Heart left ventricle (tissue), 16 donors: ENCODE measurements at regions not wholly inside any gene's neighbourhood (a gene's known extent, or its start where the extent isn't known, plus 50 kb on each side); places are given as distances from the start of the nearest gene placed in this dataset.

Experiments
- ATAC-seq, 4 donors: fragments of 200-7000 bp; cut with Tn5 transposase; one replicate each; pipeline ENCODE4 v1.9.1; 2020 to 2022; ENCODE audit warnings: moderate library complexity in 4 of 4, mild to moderate bottlenecking in 3 of 4, moderate number of reproducible peaks in 1 of 4
- DNase-seq, 5 donors: peaks; one replicate each; pipeline ENCODE4 v3.0.0-alpha.2; 2020
- H3K27ac ChIP-seq, 12 donors: fragments of 200-600 bp; sonication (generic) in 4 of 12; one replicate each; pipeline versions ENCODE4 v1.5.0 to v1.8.0; 2016 to 2022; ENCODE audit warnings: mild to moderate bottlenecking in 2 of 12
- H3K27me3 ChIP-seq, 9 donors: fragments of 200-600 bp; sonication (generic) in 2 of 9; one replicate each; pipeline versions ENCODE4 v1.5.1 to v1.8.0; 2016 to 2022; ENCODE audit warnings: mild to moderate bottlenecking in 3 of 9
- H3K36me3 ChIP-seq, 9 donors: fragments of 200-600 bp; sonication (generic) in 2 of 9; one replicate each; pipeline versions ENCODE4 v1.5.0 to v1.8.0; 2018 to 2022; ENCODE audit warnings: mild to moderate bottlenecking in 2 of 9
- H3K4me1 ChIP-seq, 12 donors: fragments of 200-600 bp; sonication (generic) in 4 of 12; one replicate each; pipeline versions ENCODE4 v1.5.0 to v1.8.0; 2016 to 2022; ENCODE audit warnings: mild to moderate bottlenecking in 3 of 12
- H3K4me3 ChIP-seq, 12 donors: fragments of 200-600 bp; sonication (generic) in 4 of 12; one replicate each; pipeline versions ENCODE4 v1.5.0 to v1.8.0; 2017 to 2022; ENCODE audit warnings: mild to moderate bottlenecking in 9 of 12, moderate library complexity in 4 of 12
- H3K9me3 ChIP-seq, 12 donors: fragments of 200-600 bp; sonication (generic) in 4 of 12; one replicate each; pipeline versions ENCODE4 v1.5.0 to v1.8.0; 2016 to 2022; ENCODE audit warnings: mild to moderate bottlenecking in 1 of 12
- POLR2A ChIP-seq, 2 donors: fragments of 450-650 bp; IDR thresholded peaks; one replicate each; pipeline ENCODE4 v1.6.1; 2017; ENCODE audit warnings: antibody characterized with exemption in 2 of 2, mild to moderate bottlenecking in 2 of 2, moderate library complexity in 2 of 2
- WGBS, 4 donors: extraction: QIAGEN DNeasy Blood & Tissue Kit in 2 of 4; methylation state at CpG; one replicate each; pipeline versions ENCODE4 v1.1.5 to v1.1.7; 2013 to 2018; 5-methylcytosine and 5-hydroxymethylcytosine counted together
- intact Hi-C, 10 donors: fragments of 100-400 bp; cut with DNase I; formaldehyde crosslinking; loops; one replicate each; pipeline versions ENCODE4 v1.11.1 to v1.14.2; 2022
- TF ChIP-seq, protein P1 (sequence below), 12 donors: fragments of 200-600 bp; sonication (generic) in 4 of 12; IDR thresholded peaks; one replicate each; pipeline versions ENCODE4 v1.5.0 to v1.8.0; 2018 to 2022; ENCODE audit warnings: antibody characterized with exemption in 12 of 12, mild to moderate bottlenecking in 5 of 12
- donor health status: ischemic (EF 13 %, LVEDD 7.1; RV severe dilation, severe dysfunction).
- donor health status: healthy with polysubstance abuse.
- donor health status: DM: no; HTN: yes; CAD: no.
- donor health status: DM: no; HTN: no; CAD: no.
- donor health status: ischemic (EF 25% LVEDD 6.9; RV normal size, moderate dysfunction).
- donor health status: ischemic (EF 25% LVEDD 5.7; RV mildly dilated, moderate dysfunction).
- donor health status: healthy.
- donor health status: DM: yes; HTN: yes; CAD: no.
- donor health status: ischemic (EF 35%, LVEDD 5.7; RV mildly dilated, moderate dysfunction).
- donor health status: nonischemic (EF 11% LVEDD 7.7; RV severe dilation, severe dysfunction).
- donor health status: DM: yes; HTN: yes; CAD: no.
- donor health status: PGD.
- donor health status: ischemic (EF 29% LVEDD 5.4; RV normal size, mild dysfunction).
- donor health status: nonischemic (EF 23%, LVEDD 6.1; RV moderate dilation, normal function).

DNA sequence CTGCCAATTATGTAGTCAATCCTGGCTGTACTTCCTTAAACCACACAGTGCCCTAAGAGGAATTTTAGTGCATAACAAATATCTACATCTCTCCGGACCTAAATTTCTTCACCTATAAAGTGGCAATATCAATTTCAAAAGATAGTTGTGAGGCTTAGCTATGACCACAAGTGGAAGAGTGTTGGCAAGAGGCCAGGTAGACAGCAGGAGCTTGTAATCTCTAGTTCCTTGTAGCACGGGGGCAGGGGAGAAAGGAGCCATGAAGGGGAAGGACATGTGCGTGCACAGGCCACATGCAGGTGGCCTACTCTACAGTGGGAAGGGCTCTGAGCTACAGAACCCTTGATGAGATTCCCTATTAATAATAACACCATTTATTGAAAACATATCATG, 269.7 kb downstream of the ABHD5 start:
- WGBS, 4 donors = 30 to 40% (median 31%) methylated on average over 3 of the region's 3 CpGs
- Histone ChIP-seq H3K27ac (no peak overlapping the region), H3K36me3 (no peaks in the 10 kb centered on the region), H3K4me1 (no peaks in the 10 kb centered on the region), H3K27me3 (peaks cover 0 to 32% (median 3%) of the 10 kb centered on the region in 9 donors), H3K4me3 (no peak overlapping the region), H3K9me3 (no peaks in the 10 kb centered on the region)
- TF ChIP-seq POLR2A (IDR thresholded peaks at IDR 0.05) = no peak
- TF ChIP-seq, protein P1, sequence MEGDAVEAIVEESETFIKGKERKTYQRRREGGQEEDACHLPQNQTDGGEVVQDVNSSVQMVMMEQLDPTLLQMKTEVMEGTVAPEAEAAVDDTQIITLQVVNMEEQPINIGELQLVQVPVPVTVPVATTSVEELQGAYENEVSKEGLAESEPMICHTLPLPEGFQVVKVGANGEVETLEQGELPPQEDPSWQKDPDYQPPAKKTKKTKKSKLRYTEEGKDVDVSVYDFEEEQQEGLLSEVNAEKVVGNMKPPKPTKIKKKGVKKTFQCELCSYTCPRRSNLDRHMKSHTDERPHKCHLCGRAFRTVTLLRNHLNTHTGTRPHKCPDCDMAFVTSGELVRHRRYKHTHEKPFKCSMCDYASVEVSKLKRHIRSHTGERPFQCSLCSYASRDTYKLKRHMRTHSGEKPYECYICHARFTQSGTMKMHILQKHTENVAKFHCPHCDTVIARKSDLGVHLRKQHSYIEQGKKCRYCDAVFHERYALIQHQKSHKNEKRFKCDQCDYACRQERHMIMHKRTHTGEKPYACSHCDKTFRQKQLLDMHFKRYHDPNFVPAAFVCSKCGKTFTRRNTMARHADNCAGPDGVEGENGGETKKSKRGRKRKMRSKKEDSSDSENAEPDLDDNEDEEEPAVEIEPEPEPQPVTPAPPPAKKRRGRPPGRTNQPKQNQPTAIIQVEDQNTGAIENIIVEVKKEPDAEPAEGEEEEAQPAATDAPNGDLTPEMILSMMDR (IDR thresholded peaks at IDR 0.05) = no peak
- intact Hi-C loops = no loop called here
- DNase-seq = no peak
- no peak for ATAC-seq

DNA sequence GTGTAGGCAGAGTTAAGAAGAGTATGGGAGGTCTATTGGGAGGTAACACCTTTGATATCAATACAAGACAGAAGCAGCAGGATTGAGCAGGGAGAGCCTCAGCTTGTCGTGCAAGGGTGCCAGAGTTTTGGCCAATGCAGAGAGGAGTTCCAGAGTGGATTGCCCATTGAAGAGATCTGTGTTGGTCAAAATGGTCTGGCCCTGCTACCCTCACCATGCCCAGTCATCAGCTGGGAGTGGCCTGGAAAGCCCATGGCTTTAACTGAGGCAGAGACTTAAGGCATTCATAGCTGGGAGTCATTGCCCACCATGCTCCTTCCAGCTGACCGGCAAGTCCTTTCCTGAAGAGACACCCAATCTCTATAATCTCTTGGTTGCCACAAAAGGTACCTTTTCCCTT, 271.3 kb downstream of the ABHD5 start:
- Histone ChIP-seq H3K27me3 (peaks cover 0 to 34% (median 3%) of the 10 kb centered on the region in 9 donors), H3K4me3 (no peak overlapping the region), H3K9me3 (no peaks in the 10 kb centered on the region), H3K4me1 (no peaks in the 10 kb centered on the region), H3K27ac (no peak overlapping the region), H3K36me3 (no peaks in the 10 kb centered on the region)
- no peak for TF ChIP-seq POLR2A (IDR thresholded peaks at IDR 0.05)
- TF ChIP-seq, protein P1 (IDR thresholded peaks at IDR 0.05) = no peak
- no peak for ATAC-seq
- no peak for DNase-seq
- 79 to 93% (median 87%) methylated on average over 2 of the region's 2 CpGs for WGBS, 4 donors
- intact Hi-C loops = no loop called here

DNA sequence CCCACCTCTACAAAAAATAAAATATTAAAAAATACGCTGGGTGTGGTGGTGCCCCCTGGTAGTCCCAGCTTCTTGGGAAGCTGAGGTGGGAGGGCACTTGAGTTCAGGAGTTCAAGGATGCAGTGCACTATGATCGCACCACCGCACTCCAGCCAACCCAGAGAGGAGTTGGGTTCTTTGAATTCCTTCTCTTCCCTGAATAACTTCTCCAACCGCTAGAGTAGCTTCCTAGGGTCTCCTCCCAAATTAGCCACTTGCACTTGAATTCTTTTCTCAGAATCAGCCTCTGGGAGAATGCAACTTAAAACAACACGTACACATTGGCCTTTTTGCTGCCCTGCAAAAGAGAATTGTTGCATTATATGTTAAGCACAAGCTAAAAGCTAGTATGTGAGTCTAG, 272.5 kb downstream of the ABHD5 start:
- Histone ChIP-seq H3K9me3 (no peaks in the 10 kb centered on the region), H3K4me3 (no peak overlapping the region), H3K4me1 (no peaks in the 10 kb centered on the region), H3K36me3 (no peaks in the 10 kb centered on the region), H3K27ac (no peak overlapping the region), H3K27me3 (peaks cover 0 to 45% (median 7%) of the 10 kb centered on the region in 9 donors)
- intact Hi-C loops = no loop called here
- TF ChIP-seq, protein P1 (IDR thresholded peaks at IDR 0.05) = no peak
- no peak for TF ChIP-seq POLR2A (IDR thresholded peaks at IDR 0.05)
- DNase-seq (no peak), ATAC-seq (no peak)
- 71 to 79% (median 75%) methylated on average over 5 of the region's 5 CpGs for WGBS, 4 donors

DNA sequence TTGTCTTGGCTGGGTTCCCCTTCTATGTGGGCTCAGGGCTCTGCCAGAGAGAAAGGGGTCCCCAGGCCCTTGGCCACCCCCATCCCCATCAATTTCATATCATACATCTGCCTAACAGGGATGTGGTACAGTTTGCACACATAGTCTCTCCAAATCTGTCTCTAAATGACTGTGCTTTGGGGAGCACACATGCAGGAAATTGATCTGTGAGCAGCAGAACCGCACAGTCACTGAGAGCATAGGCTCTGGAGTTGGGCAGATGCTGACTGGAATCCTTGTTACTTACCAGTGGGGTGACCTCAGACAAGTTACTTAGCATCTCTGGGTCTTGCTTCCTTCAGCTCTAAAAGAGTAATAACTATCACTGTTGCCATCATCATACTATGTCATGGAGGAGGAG, 273.9 kb downstream of the ABHD5 start:
- TF ChIP-seq, protein P1 (IDR thresholded peaks at IDR 0.05) = no peak
- TF ChIP-seq POLR2A (IDR thresholded peaks at IDR 0.05) = no peak
- Histone ChIP-seq H3K9me3 (no peaks in the 10 kb centered on the region), H3K4me3 (no peak overlapping the region), H3K4me1 (no peaks in the 10 kb centered on the region), H3K36me3 (no peaks in the 10 kb centered on the region), H3K27ac (no peak overlapping the region), H3K27me3 (peaks cover 0 to 43% (median 8%) of the 10 kb centered on the region in 9 donors)
- DNase-seq (no peak), ATAC-seq (no peak)
- WGBS, 4 donors = 43 to 89% (median 76%) methylated on average over 1 of the region's 1 CpG
- intact Hi-C loops = no loop called here
